Stimulated activated CD4-positive, alpha-beta T cell treated with anti-CD3 and anti-CD28 coated beads, Interleukin-12 subunit alpha, Interleukin-12 subunit beta, amount 100 ng/mL, for 4 hours (primary cell): ENCODE measurements at regions not wholly inside any gene's neighbourhood (a gene's known extent, or its start where the extent isn't known, plus 50 kb on each side); places are given as distances from the start of the nearest gene placed in this dataset.

Experiments used
- DNase-seq: peaks from one replicate; pipeline ENCODE4 v3.0.0-alpha.2; 2020

GRCh38 chr2:17303054-17303453 lies 215.2 kb downstream of the RAD51AP2 start:
- DNase-seq, result no peak

- DNase-seq, result no peak
These were observed 216.0 kb downstream of the RAD51AP2 start for GRCh38 chr2:17302281-17302680.

DNA sequence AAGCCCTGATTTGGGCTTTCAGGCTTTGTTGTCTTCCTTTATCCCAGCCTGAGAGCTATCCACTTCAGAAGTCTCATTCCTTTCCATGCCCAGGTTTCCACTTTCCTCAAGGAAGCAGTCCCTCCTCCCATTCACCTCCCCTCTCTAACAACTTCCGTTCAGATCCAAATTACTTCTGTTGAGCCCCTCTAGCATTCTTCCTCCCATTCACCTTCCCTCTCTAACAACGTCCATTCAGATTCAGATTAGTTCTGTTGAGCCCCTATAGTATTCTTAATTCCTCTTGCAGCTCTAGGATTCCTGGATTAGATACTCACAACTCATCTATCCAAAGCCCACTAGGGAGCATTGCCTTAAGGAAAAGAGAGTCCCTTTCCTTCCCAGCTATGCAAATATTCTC lies 216.8 kb downstream of the RAD51AP2 start:
- DNase-seq, result no peak

GRCh38 chr2:17299891-17300540 lies 218.2 kb downstream of the RAD51AP2 start:
- DNase-seq, result no peak

- no peak for DNase-seq
These were observed 219.8 kb downstream of the RAD51AP2 start for GRCh38 chr2:17298453-17298852.

- no peak for DNase-seq
These were observed 221.6 kb downstream of the RAD51AP2 start for GRCh38 chr2:17296686-17297085.

GRCh38 chr2:17289669-17290068 lies 228.6 kb downstream of the RAD51AP2 start:
- no peak for DNase-seq

- DNase-seq, result no peak
These were observed 231.1 kb downstream of the RAD51AP2 start for GRCh38 chr2:17287183-17287582.

DNA sequence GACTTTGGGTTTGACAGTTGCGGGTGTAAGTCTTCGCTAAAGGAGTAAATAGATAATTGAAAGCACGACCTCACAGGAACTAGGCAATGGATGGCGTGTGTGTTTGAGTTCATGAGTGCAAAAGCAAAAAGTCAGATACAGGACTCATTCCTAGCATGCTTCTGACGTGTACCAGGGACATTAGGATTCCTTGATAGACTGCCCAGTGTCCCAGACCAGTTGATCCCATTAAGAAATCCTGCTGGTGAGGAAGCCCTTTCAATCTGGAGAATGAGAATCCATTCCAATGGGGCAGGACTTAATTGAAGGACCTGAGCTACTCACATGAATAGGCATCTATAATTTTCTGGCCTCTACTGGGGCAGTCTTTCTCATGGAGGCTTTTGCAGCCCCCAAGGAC lies 235.4 kb downstream of the RAD51AP2 start:
- no peak for DNase-seq

DNA sequence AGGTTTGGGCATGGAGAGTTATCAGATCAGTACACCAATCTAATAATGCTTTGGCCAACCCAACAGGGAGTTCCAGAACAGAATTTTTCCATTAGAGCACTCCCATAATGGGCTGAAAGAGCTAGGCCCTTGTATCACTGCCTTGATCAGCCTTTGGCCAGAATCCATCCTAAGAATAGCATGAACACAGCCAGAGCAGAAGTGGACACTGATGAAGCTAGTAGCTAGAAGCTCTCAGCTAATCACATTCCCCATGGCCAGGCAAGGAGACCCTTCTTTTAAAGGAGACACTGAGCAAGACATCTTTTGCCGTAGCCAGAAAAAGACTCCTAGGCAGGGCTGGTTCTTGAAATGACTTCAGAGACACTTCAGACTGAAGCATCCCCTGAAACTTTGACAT lies 236.0 kb downstream of the RAD51AP2 start:
- DNase-seq, result no peak

DNA sequence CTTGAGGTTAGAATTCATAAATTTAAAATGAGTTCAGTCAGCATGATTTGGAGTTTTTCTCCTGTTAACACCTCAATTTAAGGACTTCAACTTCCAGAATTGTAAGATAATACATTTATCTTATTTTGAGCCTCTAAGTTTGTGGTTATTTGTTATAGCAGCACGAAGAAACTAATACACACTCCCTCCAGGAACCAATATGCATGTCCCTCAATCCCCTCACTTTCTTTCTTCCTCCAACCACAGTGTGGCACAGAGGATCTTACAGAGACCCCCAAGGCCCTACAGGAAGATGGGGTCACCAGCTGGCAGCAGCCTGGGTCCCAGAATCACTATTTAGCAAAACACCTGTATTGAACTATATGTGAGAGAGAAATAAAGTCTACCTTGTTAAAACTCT lies 242.0 kb downstream of the RAD51AP2 start:
- no peak for DNase-seq

DNA sequence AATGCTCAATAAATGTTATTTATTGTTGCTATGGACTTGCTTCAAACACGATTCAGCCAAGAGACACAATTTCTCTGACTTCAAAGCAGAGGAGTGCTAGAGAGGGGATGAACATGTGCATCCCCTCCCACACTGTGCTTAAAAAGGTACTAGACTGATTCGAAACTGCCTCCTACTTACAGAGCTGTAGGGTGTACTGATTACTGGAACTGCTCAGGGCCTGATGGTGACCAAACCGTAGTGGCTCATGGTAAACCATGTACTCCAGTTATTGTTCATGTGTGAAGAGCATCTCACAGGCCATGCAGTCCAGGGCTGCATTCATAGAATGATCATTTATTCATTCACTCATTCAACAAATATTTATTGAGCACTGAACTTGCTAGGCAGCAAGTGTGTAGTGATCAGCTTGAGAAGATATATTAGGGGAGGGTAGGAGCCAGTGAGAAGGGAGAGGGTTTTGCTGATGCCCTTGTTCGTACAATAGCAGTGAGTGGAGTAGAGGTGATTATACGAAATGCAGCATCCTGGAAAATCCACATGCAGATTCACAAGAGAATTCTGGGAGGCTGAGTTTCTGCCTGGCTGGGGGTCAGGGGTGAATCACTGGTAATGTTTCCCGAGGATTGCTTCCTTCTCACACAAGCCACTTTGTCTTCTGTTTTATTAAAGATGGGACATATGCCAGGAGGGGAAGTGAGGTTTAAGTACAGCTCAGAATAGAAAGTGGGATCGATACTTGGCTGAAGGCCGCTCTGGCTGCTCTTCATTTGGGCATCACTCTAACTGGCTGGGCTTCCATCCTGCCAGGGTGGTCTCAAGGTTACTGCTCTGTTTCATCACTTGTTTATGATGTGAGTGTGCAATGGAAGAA lies 245.4 kb downstream of the RAD51AP2 start:
- no peak for DNase-seq

- DNase-seq, result no peak
These were observed 246.1 kb downstream of the RAD51AP2 start for GRCh38 chr2:17272170-17272569.

GRCh38 chr2:17271416-17271815 lies 246.8 kb downstream of the RAD51AP2 start:
- DNase-seq, result no peak

GRCh38 chr2:17270894-17271293 lies 247.3 kb downstream of the RAD51AP2 start:
- DNase-seq, result no peak

- DNase-seq, result no peak
These were observed 254.7 kb downstream of the RAD51AP2 start for GRCh38 chr2:17263570-17263968.

DNA sequence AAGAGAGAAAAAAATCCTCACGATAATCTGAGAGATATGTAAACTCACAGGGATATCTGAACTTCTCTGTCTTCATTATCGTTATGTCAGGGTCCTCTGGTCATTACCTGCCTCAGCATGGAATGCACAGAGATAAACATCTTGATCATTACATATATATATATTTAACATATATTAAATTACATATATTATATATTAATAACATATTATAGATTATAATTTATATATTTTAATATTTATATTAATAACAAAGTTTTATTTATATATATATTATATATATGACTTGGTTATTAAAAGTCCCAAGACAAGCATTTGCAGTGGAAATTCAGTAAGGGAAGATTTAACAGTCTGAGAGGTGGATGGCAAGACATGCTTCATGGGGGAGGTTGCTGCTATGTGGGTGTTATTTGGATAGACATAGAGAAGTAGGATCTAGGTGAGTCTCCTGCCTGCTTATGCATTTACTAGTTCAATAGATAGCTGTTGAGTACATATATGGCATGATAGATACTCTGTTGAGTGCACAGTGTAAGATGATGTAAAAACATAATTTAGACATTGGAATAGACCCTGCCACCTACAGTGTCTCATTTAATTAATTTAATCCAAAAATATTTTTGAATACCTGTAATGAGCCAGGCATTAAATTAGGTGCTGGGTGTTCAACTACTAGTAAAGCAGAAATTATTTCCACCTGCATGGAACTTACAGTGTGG lies 255.2 kb downstream of the RAD51AP2 start:
- no peak for DNase-seq

DNA sequence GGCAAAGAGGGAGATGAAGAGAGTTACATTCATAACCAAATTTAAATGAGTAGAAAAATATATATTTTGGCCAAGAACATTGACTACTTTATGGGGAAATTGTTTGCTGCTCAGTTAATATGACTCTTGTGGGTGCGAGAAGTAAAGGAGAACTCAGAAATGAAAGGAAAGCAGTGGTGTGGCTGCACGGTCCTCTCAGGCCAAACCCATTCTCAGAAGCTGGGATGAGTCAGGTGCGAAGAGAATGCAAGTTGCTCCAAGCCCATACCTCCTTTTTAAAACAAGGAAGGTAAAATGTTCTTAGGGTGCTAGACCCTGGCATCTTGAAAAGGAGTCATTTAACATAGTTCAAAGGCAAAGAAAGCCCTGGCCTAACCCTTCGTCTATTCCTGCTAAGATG lies 258.6 kb downstream of the RAD51AP2 start:
- DNase-seq, result no peak

DNA sequence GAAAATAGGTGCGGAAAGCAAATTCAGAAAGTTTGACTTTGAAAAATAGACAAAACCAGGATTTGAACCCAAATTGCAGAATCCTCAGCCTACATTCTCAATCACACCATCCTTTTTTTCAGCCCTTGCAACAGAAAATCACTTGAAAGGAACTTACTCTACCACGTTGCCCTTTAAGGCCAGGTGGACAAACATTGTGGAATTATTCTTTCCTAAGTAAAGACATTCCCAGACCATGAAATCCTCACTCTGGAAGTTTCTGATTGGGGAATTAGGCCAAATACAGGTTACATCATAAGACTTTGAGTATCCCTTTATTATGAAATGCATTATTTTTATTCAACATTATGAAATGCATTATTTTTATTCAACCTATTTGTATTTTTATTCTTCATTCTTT lies 259.4 kb downstream of the RAD51AP2 start:
- DNase-seq, result no peak

- no peak for DNase-seq
These were observed 260.9 kb downstream of the RAD51AP2 start for GRCh38 chr2:17257189-17257909.

GRCh38 chr2:17255071-17255470 lies 263.2 kb downstream of the RAD51AP2 start:
- DNase-seq, result no peak

DNA sequence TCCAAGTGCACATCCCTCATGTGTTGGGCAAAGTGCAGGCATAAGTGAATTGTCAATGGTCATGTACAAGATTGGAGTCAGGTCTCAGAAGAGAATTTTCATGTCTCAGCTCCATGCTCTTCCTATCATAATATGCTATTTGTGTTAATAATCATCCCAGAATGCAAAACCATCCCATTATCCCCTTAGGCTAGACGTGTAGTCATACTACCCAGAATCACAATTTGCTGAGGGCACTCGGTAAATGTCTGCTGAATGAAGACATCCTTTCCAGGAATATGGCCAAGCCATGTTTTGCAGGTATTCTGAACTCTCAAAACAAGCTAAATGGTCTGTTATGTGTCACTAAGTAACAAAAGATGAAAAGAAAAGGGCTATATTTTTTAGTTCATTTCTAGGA lies 263.8 kb downstream of the RAD51AP2 start:
- no peak for DNase-seq

- no peak for DNase-seq
These were observed 266.0 kb downstream of the RAD51AP2 start for GRCh38 chr2:17252258-17252657.
